Activated B cell treated with CpG ODN at 0.5 μM for 24 hours (primary cell): ENCODE measurements at regions not wholly inside any gene's neighbourhood (a gene's known extent, or its start where the extent isn't known, plus 50 kb on each side); places are given as distances from the start of the nearest gene placed in this dataset.
A peak's percentile ranks its signal among the peaks of the same experiment; 100 is the strongest.

Experiments used
- ATAC-seq: fragments of 200-7000 bp; cut with Tn5 transposase; one replicate; pipeline ENCODE4 v1.10.0; 2021; ENCODE audit warnings: low read depth, mild to moderate bottlenecking, moderate library complexity
- CTCF ChIA-PET: fragments of 350-600 bp; sonication (Branson Sonifier 250); formaldehyde crosslinking; loops from one replicate; lab custom pipeline; 2021; ENCODE audit warnings: antibody characterized with exemption; lab: Charles Lee
- POLR2A ChIA-PET: fragments of 350-600 bp; sonication (Branson Sonifier 250); formaldehyde crosslinking; loops from one replicate; lab custom pipeline; 2021; ENCODE audit warnings: antibody characterized with exemption; lab: Charles Lee
- DNase-seq: peaks from one replicate; pipeline ENCODE4 v3.0.0; 2022
- H3K27ac Mint-ChIP-seq: one replicate; pipeline ENCODE4 v1.8.0; 2020; ENCODE audit warnings: mixed read lengths
- H3K27me3 Mint-ChIP-seq: one replicate; pipeline ENCODE4 v1.8.0; 2021; ENCODE audit warnings: mixed read lengths
- H3K36me3 Mint-ChIP-seq: one replicate; pipeline ENCODE4 v1.8.0; 2021; ENCODE audit warnings: low read depth, mixed read lengths
- H3K4me1 Mint-ChIP-seq: one replicate; pipeline ENCODE4 v1.8.0; 2021; ENCODE audit warnings: mixed read lengths
- H3K4me3 Mint-ChIP-seq: one replicate; pipeline ENCODE4 v1.8.0; 2020; ENCODE audit warnings: mild to moderate bottlenecking, mixed read lengths
- H3K9me3 Mint-ChIP-seq: one replicate; pipeline ENCODE4 v1.8.0; 2020; ENCODE audit warnings: mixed read lengths
- intact Hi-C: fragments of 100-400 bp; cut with micrococcal nuclease; formaldehyde crosslinking; loops from one replicate; pipeline ENCODE4 v1.15.1; 2024
- TF ChIP-seq, protein P1 (sequence below): fragments of 200-600 bp; IDR thresholded peaks from one replicate; pipeline ENCODE4 v1.8.0; 2022; ENCODE audit warnings: antibody characterized with exemption, mild to moderate bottlenecking

GRCh38 chr5:89287964-89288363 lies 405.0 kb upstream of the MEF2C start:
- intact Hi-C loops = no loop called here
- Mint-ChIP-seq H3K9me3 (peaks cover 2% of the 10 kb centered on the region), H3K4me3 (no peak overlapping the region), H3K27ac (no peak overlapping the region), H3K36me3 (no peaks in the 10 kb centered on the region), H3K27me3 (no peaks in the 10 kb centered on the region), H3K4me1 (peaks cover 48% of the 10 kb centered on the region)
- ATAC-seq (no peak), DNase-seq (no peak)
- ChIA-PET CTCF (no interaction called here), POLR2A (no interaction called here)
- TF ChIP-seq, protein P1, sequence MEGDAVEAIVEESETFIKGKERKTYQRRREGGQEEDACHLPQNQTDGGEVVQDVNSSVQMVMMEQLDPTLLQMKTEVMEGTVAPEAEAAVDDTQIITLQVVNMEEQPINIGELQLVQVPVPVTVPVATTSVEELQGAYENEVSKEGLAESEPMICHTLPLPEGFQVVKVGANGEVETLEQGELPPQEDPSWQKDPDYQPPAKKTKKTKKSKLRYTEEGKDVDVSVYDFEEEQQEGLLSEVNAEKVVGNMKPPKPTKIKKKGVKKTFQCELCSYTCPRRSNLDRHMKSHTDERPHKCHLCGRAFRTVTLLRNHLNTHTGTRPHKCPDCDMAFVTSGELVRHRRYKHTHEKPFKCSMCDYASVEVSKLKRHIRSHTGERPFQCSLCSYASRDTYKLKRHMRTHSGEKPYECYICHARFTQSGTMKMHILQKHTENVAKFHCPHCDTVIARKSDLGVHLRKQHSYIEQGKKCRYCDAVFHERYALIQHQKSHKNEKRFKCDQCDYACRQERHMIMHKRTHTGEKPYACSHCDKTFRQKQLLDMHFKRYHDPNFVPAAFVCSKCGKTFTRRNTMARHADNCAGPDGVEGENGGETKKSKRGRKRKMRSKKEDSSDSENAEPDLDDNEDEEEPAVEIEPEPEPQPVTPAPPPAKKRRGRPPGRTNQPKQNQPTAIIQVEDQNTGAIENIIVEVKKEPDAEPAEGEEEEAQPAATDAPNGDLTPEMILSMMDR = no peak

GRCh38 chr5:89286320-89286719 lies 403.3 kb upstream of the MEF2C start:
- H3K4me3 Mint-ChIP-seq = no peak overlapping the region
- peaks cover 58% of the 10 kb centered on the region for H3K4me1 Mint-ChIP-seq
- TF ChIP-seq, protein P1 = no peak
- ChIA-PET CTCF (no interaction called here), POLR2A (interaction anchor here (1.4 kb wide), 1 partner anchor 15 kb away, joined by 3 read pairs; no protein-coding TSS in a partner anchor)
- DNase-seq (no peak), ATAC-seq (no peak)
- H3K27ac Mint-ChIP-seq = no peak overlapping the region
- intact Hi-C loops = no loop called here
- no peaks in the 10 kb centered on the region for H3K9me3 Mint-ChIP-seq
- no peaks in the 10 kb centered on the region for H3K27me3 Mint-ChIP-seq
- no peaks in the 10 kb centered on the region for H3K36me3 Mint-ChIP-seq

- no peak overlapping the region for H3K27ac Mint-ChIP-seq
- intact Hi-C loops = loop anchor here (2.0 kb wide), 1 partner anchor 17 kb away; no protein-coding TSS in a partner anchor
- DNase-seq (no peak), ATAC-seq (no peak)
- no peaks in the 10 kb centered on the region for H3K9me3 Mint-ChIP-seq
- ChIA-PET CTCF (no interaction called here), POLR2A (no interaction called here)
- H3K4me3 Mint-ChIP-seq = no peak overlapping the region
- peaks cover 69% of the 10 kb centered on the region for H3K4me1 Mint-ChIP-seq
- TF ChIP-seq, protein P1 = no peak
- H3K27me3 Mint-ChIP-seq = no peaks in the 10 kb centered on the region
- no peaks in the 10 kb centered on the region for H3K36me3 Mint-ChIP-seq
Observed at GRCh38 chr5:89283728-89284493, 400.9 kb upstream of the MEF2C start.

- intact Hi-C loops = loop anchor here (2.0 kb wide), 1 partner anchor 18 kb away; no protein-coding TSS in a partner anchor
- TF ChIP-seq, protein P1 = no peak
- ChIA-PET POLR2A (interaction anchor here (0.9 to 2.0 kb wide), 5 partner anchors 11 to 399 kb away, joined by 3 to 7 read pairs (median 4); partner anchors contain the start of gene MEF2C), CTCF (no interaction called here)
- Mint-ChIP-seq H3K27me3 (no peaks in the 10 kb centered on the region), H3K4me1 (peaks cover 75% of the 10 kb centered on the region), H3K4me3 (no peak overlapping the region), H3K9me3 (no peaks in the 10 kb centered on the region), H3K27ac (peak overlapping the region; percentile 32), H3K36me3 (no peaks in the 10 kb centered on the region)
- ATAC-seq = peak; percentile 45
- DNase-seq = no peak
Observed at GRCh38 chr5:89282554-89283510, 399.8 kb upstream of the MEF2C start.
